ENCODE measurements at regions not wholly inside any gene's neighbourhood (a gene's known extent, or its start where the extent isn't known, plus 50 kb on each side); places are given as distances from the start of the nearest gene placed in this dataset.

GRCh38 chr3:146322216-146322817, 71.4 kb upstream of the PLSCR4 start:
- no peak for TF ChIP-seq CTCF (IDR thresholded peaks at IDR 0.05; ENCODE audit: control insufficient read depth, insufficient read depth, low read depth, low read length, missing control alignments)
- DNase-seq (ENCODE audit: low read depth), result no peak
- H3K4me3 ChIP-seq (ENCODE audit: control insufficient read depth, low read depth, low read length), result no peak overlapping the region

- no peak for TF ChIP-seq CTCF (IDR thresholded peaks at IDR 0.05; ENCODE audit: control insufficient read depth, insufficient read depth, low read depth, low read length, missing control alignments)
- H3K4me3 ChIP-seq (ENCODE audit: control insufficient read depth, low read depth, low read length), result no peak overlapping the region
- no peak for DNase-seq (ENCODE audit: low read depth)
Measured at GRCh38 chr3:146314871-146315270, 64.0 kb upstream of the PLSCR4 start.

GRCh38 chr3:146313746-146314111, 62.8 kb upstream of the PLSCR4 start:
- DNase-seq (ENCODE audit: low read depth), result peak; percentile 67
- no peak for TF ChIP-seq CTCF (IDR thresholded peaks at IDR 0.05; ENCODE audit: control insufficient read depth, insufficient read depth, low read depth, low read length, missing control alignments)
- H3K4me3 ChIP-seq (ENCODE audit: control insufficient read depth, low read depth, low read length), result no peak overlapping the region

- no peak for TF ChIP-seq CTCF (IDR thresholded peaks at IDR 0.05; ENCODE audit: control insufficient read depth, insufficient read depth, low read depth, low read length, missing control alignments)
- H3K4me3 ChIP-seq (ENCODE audit: control insufficient read depth, low read depth, low read length), result no peak overlapping the region
- DNase-seq (ENCODE audit: low read depth), result peak; percentile 18
Measured at GRCh38 chr3:146313031-146313745, 62.3 kb upstream of the PLSCR4 start.

GRCh38 chr3:146308682-146309081, 57.8 kb upstream of the PLSCR4 start:
- no peak overlapping the region for H3K4me3 ChIP-seq (ENCODE audit: control insufficient read depth, low read depth, low read length)
- TF ChIP-seq CTCF (IDR thresholded peaks at IDR 0.05; ENCODE audit: control insufficient read depth, insufficient read depth, low read depth, low read length, missing control alignments), result no peak

GRCh38 chr3:146308222-146308621, 57.3 kb upstream of the PLSCR4 start:
- TF ChIP-seq CTCF (IDR thresholded peaks at IDR 0.05; ENCODE audit: control insufficient read depth, insufficient read depth, low read depth, low read length, missing control alignments), result no peak
- no peak overlapping the region for H3K4me3 ChIP-seq (ENCODE audit: control insufficient read depth, low read depth, low read length)
- peak; percentile 67 for DNase-seq (ENCODE audit: low read depth)

More at GRCh38 chr3:146308682-146309081, 57.8 kb upstream of the PLSCR4 start:
- peak; percentile 58 for DNase-seq (ENCODE audit: low read depth)
